ENCODE measurements at regions not wholly inside any gene's neighbourhood (a gene's known extent, or its start where the extent isn't known, plus 50 kb on each side); places are given as distances from the start of the nearest gene placed in this dataset.

DNA sequence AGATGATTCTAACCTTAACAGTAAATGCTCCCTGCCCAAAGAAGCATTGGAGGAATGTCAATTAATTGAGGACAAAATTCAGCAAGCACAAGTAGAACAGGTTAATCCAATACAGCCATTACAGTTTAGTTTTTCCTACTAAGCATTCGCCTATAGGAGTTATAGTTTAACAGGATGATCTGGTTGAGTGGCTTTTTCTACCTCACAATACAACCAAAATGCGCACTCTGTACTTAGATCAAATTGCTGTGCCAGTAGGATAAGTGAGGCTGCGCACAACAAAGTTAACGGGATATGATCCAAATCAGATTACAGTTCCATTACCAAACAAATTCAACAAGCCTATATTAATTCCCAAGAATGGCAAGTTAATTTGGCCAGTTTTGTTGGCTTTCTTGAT is 117.1 kb upstream of the TRIM24 start:
- no peaks in the 10 kb centered on the region for H3F3A ChIP-seq (ENCODE audit: low read depth)
- peaks cover 24% of the 10 kb centered on the region; the same call in 1 of the 2 replicates for H3K9me3 ChIP-seq (ENCODE audit: insufficient read depth, low read depth, low read length)
- H3K9me2 ChIP-seq (replicated peaks; ENCODE audit: low read depth, low read length): no peaks in the 10 kb centered on the region
- no peak overlapping the region for H2AFZ ChIP-seq (ENCODE audit: low read length)
- no peak overlapping the region for H3K4me2 ChIP-seq (ENCODE audit: low read depth, low read length, poor library complexity, severe bottlenecking)
- no peaks in the 10 kb centered on the region for H3K27me3 ChIP-seq (ENCODE audit: insufficient read depth, low read length, poor library complexity, severe bottlenecking)
- no peaks in the 10 kb centered on the region for H3K36me3 ChIP-seq (ENCODE audit: insufficient read depth, low read length)
- no peak overlapping the region for H3K9ac ChIP-seq (ENCODE audit: low read depth, low read length, poor library complexity, severe bottlenecking)
- H3K79me2 ChIP-seq (ENCODE audit: insufficient read depth, low read length): no peaks in the 10 kb centered on the region
- no peak overlapping the region for H3K4me3 ChIP-seq (ENCODE audit: low read length, poor library complexity, severe bottlenecking)
- H4K20me1 ChIP-seq (ENCODE audit: insufficient read depth, low read length, poor library complexity, severe bottlenecking): no peaks in the 10 kb centered on the region
- no peak for TF ChIP-seq EZH2phosphoT487 (IDR thresholded peaks at IDR 0.05; ENCODE audit: borderline replicate concordance)
- TF ChIP-seq, protein P1, sequence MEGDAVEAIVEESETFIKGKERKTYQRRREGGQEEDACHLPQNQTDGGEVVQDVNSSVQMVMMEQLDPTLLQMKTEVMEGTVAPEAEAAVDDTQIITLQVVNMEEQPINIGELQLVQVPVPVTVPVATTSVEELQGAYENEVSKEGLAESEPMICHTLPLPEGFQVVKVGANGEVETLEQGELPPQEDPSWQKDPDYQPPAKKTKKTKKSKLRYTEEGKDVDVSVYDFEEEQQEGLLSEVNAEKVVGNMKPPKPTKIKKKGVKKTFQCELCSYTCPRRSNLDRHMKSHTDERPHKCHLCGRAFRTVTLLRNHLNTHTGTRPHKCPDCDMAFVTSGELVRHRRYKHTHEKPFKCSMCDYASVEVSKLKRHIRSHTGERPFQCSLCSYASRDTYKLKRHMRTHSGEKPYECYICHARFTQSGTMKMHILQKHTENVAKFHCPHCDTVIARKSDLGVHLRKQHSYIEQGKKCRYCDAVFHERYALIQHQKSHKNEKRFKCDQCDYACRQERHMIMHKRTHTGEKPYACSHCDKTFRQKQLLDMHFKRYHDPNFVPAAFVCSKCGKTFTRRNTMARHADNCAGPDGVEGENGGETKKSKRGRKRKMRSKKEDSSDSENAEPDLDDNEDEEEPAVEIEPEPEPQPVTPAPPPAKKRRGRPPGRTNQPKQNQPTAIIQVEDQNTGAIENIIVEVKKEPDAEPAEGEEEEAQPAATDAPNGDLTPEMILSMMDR (conservative IDR thresholded peaks at IDR 0.05; ENCODE audit: low read length): no peak
- no peaks in the 10 kb centered on the region for H3K4me1 ChIP-seq (ENCODE audit: insufficient read depth, low read length, poor library complexity, severe bottlenecking)

- H3K36me3 ChIP-seq (ENCODE audit: insufficient read depth, low read length): no peaks in the 10 kb centered on the region
- TF ChIP-seq, protein P1 (conservative IDR thresholded peaks at IDR 0.05; ENCODE audit: low read length): no peak
- no peak for TF ChIP-seq EZH2phosphoT487 (IDR thresholded peaks at IDR 0.05; ENCODE audit: borderline replicate concordance)
- H3K9me2 ChIP-seq (replicated peaks; ENCODE audit: low read depth, low read length): no peaks in the 10 kb centered on the region
- H3F3A ChIP-seq (ENCODE audit: low read depth): no peaks in the 10 kb centered on the region
- no peaks in the 10 kb centered on the region for H4K20me1 ChIP-seq (ENCODE audit: insufficient read depth, low read length, poor library complexity, severe bottlenecking)
- no peak overlapping the region for H3K9ac ChIP-seq (ENCODE audit: low read depth, low read length, poor library complexity, severe bottlenecking)
- no peaks in the 10 kb centered on the region for H3K4me1 ChIP-seq (ENCODE audit: insufficient read depth, low read length, poor library complexity, severe bottlenecking)
- peaks cover 17% of the 10 kb centered on the region; the same call in 1 of the 2 replicates for H3K9me3 ChIP-seq (ENCODE audit: insufficient read depth, low read depth, low read length)
- no peaks in the 10 kb centered on the region for H3K27me3 ChIP-seq (ENCODE audit: insufficient read depth, low read length, poor library complexity, severe bottlenecking)
- H3K4me3 ChIP-seq (ENCODE audit: low read length, poor library complexity, severe bottlenecking): no peak overlapping the region
- H3K79me2 ChIP-seq (ENCODE audit: insufficient read depth, low read length): no peaks in the 10 kb centered on the region
- no peak overlapping the region for H2AFZ ChIP-seq (ENCODE audit: low read length)
- no peak overlapping the region for H3K4me2 ChIP-seq (ENCODE audit: low read depth, low read length, poor library complexity, severe bottlenecking)
Measured at GRCh38 chr7:138345567-138345966, 114.5 kb upstream of the TRIM24 start.

DNA sequence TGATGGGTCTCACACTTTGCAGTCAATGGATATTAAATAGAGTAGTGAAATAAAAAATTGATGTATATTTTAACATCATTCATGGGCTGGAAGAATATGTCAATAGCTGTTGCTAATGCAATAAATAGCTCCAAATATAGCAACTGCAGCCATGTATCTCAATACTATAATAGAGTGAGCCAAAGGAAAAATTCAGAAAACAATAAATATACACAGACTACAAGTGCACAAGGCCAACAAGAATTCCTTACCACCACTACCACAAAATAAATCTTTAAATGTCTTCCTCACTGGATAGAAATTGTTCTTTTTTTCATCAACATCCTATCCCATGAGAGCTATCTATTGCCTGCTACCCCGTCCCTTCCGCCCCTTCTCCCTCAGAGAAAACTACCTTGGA is 113.1 kb upstream of the TRIM24 start:
- Histone ChIP-seq H3K79me2 (ENCODE audit: insufficient read depth, low read length) (no peaks in the 10 kb centered on the region), H3K4me1 (ENCODE audit: insufficient read depth, low read length, poor library complexity, severe bottlenecking) (no peaks in the 10 kb centered on the region), H2AFZ (ENCODE audit: low read length) (no peak overlapping the region), H3K27me3 (ENCODE audit: insufficient read depth, low read length, poor library complexity, severe bottlenecking) (no peaks in the 10 kb centered on the region), H3K4me2 (ENCODE audit: low read depth, low read length, poor library complexity, severe bottlenecking) (no peak overlapping the region), H3K9me2 (replicated peaks; ENCODE audit: low read depth, low read length) (no peaks in the 10 kb centered on the region), H3F3A (ENCODE audit: low read depth) (no peaks in the 10 kb centered on the region), H3K36me3 (ENCODE audit: insufficient read depth, low read length) (no peaks in the 10 kb centered on the region), H3K9ac (ENCODE audit: low read depth, low read length, poor library complexity, severe bottlenecking) (no peak overlapping the region), H3K4me3 (ENCODE audit: low read length, poor library complexity, severe bottlenecking) (no peak overlapping the region), H3K9me3 (ENCODE audit: insufficient read depth, low read depth, low read length) (peaks cover 17% of the 10 kb centered on the region; the same call in 1 of the 2 replicates), H4K20me1 (ENCODE audit: insufficient read depth, low read length, poor library complexity, severe bottlenecking) (no peaks in the 10 kb centered on the region)
- TF ChIP-seq, protein P1 (conservative IDR thresholded peaks at IDR 0.05; ENCODE audit: low read length): no peak
- no peak for TF ChIP-seq EZH2phosphoT487 (IDR thresholded peaks at IDR 0.05; ENCODE audit: borderline replicate concordance)
